ENCODE measurements at regions not wholly inside any gene's neighbourhood (a gene's known extent, or its start where the extent isn't known, plus 50 kb on each side); places are given as distances from the start of the nearest gene placed in this dataset.
"Not testable (repeated sequence)": the region's sequence is repeated elsewhere in the genome, so short reads cannot be mapped to it uniquely, and the experiment has no call there.

DNA sequence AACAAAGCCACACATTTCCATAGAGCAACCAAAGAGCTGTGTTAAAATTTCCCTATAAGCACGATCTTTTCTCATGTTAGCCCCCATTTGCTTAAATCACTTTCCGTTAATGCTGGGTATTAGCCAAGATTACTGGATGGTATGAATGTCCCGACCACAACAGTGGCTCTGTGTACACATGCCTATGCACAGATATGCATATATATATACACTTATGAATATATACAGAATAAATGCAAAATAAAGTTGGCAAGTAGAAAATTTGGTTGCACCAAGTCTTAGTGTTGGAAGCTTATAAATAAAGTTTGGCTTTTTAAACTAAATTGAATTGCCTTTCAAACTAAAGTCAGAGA lies 265.9 kb upstream of the ETAA1 start:
- DNase-seq: no peak

DNA sequence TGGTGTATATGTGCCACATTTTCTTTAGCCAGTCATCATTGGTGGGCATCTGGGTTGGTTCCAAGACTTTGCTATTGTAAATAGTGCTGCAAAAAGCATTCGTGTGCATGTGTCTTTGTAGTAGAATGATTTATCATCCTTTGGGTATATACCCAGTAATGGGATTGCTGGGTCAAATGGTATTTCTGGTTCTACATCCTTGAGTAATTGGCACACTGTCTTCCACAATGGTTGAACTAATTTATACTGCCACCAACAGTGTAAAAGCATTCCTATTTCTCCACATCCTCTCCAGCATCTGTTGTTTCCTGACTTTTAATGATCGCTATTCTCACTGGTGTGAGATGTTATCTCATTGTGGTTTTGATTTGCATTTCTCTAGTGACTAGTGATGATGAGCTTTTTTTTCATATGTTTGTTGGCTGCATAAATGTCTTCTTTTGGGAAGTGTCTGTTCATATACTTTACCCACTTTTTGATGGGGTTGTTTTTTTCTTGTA lies 264.6 kb upstream of the ETAA1 start:
- DNase-seq: not testable (repeated sequence)

DNA sequence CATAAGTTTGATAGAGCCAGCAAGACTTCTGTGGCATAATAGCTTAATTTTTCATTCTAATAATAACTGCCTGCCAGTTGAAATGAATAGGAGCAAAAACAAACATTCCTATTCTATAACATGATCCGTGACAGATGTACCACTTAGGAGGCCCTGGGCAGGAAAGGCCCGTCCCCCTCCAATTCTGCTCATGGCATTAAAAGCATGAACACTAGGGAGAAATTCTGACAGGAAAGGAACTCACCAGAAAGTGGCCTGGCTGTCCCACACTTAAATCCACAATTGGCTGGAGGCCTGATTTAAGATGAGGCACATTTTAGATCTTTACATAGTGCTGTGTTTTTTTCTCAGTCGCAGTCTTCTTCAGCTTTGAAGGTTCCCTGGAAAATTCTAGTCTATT lies 261.9 kb upstream of the ETAA1 start:
- DNase-seq: no peak

DNA sequence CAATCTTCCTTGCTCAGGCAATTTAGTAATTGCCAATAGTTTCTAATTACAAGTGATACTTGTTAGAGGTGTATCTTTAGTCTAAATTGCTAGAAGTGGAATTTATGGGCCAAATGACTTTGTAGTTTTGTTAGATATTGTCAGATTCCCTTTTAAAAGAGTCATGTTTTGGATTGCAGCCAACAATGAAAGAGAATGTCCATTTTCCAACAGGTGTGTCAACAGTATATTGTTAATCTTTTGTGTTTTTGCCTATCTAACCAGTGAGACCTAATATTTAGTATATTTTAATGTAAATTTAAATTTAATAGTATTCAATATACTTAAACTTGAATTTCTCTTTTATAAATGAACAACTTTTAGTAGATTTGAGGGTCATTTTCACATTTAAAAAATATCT lies 259.4 kb upstream of the ETAA1 start:
- DNase-seq: no peak

DNA sequence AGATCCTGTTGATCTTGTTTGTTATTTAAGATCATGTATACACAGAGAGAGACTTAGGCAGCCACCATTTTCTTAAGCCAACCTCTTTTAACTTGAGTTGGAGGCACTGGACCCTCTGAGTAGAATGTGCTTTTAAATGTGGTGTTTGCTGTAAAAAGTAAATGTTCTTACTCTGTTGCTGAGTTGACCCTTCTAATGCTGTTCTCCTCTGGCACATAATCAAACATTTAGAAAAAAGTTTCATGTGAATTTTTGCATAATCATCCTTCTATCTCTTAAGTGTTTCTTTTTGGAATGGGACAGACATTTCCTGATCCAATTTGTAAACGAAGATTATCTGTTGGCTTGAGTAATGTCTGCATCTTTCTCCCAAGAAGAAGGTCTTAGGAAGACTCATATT lies 255.1 kb upstream of the ETAA1 start:
- DNase-seq: no peak

DNA sequence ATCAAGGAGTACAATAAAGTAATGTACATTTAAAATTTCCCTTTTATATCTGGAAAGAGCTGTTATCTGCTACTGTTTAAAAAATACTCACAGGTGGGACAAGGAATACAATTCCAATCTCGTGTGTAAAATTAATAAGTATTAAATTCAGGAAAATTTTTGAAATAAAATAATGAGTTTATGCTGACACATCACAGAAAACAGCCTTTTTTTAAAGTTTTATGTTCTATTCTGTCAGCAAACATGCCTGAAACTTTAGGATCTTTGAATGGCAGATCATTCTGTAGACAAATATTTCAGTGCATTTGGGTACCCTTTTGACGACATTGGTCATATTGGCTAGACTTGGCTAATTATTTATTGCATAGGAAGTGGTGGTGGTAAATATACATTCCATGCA lies 254.4 kb upstream of the ETAA1 start:
- DNase-seq: no peak

DNA sequence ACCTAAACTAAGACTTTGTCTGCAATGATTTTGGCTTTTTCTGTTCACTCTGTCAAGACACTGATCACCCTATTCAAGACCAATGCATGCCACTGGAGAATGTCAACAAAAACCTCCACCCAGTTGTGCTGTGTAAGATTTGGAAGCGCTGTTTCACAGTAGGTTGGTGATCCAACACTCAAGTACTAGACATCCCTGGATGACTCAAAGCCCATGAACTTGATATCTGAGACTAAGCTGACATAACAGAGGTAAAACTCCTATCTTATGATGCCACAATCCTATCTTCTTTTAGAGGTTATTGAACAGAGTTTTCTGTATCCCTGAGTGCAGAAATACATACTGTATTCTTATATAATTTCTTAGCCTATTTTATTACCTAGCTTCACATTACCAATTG lies 251.3 kb upstream of the ETAA1 start:
- DNase-seq: no peak

DNA sequence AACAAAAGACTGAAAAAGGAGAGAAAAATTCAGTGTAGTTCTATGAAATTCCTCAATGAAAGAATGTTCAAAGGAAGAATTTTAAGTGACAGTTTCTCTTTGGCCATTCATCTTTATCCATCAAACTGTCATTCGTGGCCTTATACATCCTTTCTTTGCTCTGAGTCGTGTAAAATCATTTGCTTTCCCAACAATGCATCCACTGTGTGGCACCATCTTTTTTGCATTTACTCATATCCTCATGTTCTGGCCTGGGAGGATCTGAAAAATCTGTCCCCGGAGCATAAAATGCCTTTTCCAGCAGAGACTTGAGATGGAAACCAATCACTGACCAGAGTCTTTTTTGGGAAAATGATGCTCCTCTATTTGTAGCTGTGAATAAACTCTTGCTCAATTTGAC lies 240.3 kb upstream of the ETAA1 start:
- DNase-seq: no peak

DNA sequence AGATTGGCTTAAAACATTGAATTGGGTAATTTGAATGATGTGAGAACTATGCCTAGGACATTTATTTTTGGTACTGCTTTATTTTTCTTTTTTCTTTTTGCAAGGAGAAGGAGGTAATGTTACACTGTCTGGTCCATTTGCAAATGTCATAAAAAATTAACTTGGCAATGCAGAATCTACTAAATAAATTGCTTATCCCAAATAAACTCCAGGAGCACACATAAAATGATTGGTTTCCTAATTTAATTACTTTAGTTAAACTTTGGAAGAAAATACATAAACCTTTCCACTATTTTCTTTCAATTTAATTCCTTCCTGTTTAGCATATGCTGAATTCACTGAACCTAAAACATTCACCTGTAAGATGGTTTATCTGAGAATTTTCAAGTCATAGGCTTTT lies 238.4 kb upstream of the ETAA1 start:
- DNase-seq: no peak

DNA sequence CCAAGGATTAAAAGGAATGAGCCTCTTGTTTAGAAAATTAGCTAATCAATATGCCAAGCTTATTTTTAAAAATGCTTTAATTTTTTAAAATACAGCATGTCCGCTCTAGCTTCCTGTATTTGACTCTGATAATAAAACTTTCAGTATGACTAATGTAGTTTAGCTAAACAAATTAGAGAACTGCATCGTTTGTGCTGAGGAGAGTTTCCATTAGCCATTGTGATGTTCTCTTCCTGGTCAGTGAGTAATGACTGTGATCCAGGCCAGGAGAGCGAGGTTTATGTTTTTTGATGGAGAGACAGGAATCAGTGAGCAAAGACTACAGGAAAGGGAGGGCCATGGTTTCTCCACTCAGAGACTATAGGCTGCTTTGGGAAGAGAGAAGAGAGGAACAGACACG lies 237.2 kb upstream of the ETAA1 start:
- no peak for DNase-seq

DNA sequence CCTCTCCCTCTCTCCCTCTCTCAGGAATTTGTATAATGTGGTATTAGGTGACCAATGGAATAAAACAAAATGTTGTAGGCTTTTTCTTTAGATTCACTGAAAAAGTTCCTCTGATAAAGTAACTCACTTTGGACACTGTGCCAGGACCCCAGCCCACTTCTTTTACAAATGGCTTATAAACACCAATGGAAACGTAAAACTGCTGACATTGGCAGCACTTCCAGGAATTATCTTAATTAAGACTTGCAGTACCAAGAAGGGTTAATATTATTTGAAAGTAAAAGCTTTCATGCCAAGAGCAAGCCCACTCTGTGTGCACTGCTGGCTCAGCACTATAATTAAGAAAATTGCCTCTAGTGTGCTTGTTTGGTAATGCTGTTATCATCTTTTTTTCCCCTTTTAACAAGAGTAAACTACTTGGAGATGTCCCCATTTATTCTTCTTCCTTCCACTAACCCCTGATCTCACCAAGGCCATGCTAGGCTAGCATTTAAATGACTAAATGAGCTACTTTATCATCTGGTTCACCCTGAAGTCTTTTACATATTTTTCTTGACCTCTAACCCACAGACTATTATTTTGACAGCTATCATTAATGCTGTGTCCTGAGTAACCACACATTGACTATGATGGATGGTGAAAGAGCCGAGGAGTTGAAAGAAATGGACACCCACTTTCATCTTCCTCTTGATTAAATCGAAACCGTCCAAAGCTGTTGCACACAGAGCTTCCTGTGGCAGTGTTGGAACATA lies 232.2 kb upstream of the ETAA1 start:
- DNase-seq: no peak

DNA sequence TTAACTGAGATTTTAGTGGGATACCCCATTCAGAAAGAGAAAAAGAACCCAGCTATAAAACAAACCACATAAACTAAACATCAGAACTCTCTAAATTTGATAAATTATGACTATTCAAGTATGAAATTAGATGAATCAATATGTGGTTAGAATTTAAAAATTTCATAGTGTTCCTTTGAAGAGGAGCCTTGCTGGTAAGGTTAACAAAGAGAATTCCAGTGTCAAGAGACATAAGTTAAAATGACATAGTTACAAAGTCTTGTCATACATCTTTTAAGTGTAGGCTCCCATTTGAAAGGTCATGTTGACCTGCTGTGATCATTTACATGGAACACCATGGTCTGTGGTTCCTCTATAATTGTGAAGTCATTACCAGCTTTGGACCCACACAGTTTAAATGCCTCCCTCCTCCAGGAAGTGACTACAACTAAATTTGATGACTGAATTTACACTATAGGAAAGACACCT lies 231.6 kb upstream of the ETAA1 start:
- DNase-seq: no peak

DNA sequence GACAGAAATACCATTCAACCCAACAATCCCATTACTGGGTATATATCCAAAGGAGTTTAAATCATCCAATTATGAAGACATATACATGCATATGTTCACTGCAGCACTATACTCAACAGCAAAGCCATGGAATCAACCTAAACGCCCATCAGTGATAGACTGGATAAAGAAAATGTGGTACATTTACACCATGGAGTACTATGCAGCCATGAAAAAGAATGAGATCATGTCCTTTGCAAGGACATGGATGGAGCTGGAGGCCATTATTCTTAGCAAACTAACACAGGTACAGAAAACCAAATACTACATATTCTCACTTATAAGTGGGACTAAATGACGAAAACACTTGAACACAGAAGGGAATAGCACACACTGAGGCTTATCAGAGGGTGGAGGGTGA lies 230.6 kb upstream of the ETAA1 start:
- not testable (repeated sequence) for DNase-seq

DNA sequence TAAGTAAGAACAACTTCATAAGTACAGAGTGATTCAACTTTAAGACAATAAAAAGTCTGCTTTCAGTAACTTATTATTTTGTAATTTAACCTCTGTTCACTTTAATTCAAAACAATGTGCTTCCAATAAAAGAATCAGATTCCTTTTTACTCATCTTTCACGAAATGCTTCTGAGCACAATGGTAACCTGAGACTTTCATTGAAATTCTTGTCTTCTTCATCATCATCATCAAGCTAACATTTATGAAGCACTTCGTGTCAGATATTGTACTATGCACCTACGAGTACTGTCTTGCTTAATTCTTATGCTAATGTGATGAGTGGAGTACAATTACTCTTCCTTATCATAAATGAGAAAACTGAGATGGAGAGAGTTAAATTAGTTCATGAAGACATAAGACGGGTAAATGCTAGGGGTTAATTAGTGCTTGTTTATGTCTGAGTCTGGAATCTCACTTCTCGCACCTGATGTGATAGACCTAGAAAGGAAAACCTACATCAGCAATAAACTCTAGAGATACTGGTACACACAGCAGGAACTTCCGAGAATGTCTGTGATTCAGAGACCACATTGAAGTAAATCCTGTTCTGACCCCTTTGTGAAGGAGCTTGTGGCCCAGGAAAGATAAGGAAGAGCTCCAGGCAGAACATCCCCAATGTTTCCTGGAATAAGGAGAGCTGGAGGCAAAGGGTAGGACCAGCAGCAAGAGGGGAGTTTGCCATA lies 227.6 kb upstream of the ETAA1 start:
- no peak for DNase-seq

DNA sequence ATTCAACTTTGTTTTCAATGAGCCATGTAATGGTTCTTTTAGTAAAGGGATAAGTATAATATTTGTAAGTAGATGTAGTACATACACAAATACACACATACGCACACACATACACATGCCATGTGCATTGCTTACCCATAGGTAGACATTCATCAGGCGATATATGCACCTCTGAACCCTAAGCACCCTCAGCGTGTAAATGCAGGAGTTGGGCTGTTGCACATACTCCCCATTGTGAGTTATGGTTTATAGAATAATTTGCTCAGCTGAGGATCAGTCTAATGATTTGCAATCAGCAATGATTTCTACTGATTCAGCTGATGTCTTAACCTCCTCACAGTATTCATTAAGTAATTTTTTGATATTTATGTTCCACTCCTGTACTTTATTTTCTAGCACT lies 217.6 kb upstream of the ETAA1 start:
- no peak for DNase-seq

DNA sequence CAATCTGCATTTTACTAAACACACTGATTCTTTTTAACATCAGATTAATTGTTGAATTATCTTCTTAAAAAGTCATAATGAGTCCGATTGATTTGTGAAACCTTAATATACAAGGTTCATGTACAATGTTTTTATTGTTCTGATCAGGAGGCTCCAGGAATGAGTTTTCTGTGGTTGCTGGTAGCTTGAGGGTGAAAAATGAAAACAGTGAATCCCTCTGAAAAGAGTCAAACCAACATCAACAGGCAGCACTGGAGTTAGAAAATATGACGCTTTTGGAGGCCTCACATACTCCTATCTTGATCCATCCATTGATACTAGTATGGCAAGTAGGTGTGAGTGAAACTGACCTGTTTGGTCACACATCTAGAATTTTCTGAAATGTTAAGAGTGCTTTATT lies 216.3 kb upstream of the ETAA1 start:
- DNase-seq: no peak

DNA sequence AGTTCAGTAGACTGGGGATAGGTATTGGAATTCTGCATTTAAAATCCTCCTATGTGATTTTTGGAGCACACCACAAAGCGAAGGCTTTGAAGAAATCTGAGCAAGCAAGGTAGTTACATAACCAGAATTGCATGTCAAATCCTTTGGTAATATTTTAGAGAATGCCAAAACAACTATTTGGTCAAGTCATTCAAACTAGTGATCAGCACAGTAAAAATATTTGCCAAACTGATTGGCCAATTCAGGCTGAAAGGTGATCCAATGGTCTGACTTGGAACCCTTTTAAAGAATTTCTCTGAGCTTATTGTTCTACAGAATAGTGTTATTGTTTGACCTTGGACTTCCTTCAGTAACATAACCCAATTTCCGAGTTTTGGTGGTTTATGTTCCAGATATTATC lies 214.2 kb upstream of the ETAA1 start:
- DNase-seq: no peak

DNA sequence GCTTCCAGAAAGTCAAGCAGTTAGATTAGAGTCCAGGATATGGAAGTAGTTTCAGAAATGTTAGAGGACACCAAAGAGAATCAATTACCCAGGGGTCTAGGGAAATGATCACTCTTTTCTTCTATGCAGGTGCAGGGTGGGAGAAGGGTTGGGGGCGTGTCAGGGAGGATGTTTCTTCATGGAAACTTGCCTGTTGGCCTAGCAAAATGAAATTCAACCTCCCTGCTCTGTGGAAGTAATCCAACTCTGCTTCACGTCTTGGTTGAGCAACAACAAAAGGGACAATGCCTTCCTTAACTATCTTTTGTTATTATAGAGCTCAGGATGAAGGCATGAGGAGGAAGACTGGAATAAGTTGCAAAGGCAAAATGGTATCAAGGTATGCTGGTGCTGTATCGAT lies 210.8 kb upstream of the ETAA1 start:
- no peak for DNase-seq

DNA sequence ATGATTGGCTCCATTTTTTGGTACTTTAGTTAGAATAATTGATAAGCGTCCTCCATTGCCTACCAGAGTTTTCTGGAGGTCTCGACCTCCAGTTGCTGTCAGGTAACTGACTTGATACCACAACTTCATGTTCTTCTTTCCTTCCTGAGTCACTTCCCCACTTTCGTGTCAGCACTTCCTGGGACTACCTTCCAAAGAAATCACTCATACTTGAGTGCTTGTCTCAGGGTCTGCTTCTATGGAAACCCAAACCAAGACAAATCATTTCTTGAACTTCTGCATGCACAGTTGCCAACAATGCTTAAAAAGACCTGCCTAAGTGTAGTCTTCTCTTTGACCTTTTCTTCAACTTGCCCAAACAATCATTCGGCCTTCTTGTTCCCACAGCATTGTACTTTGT lies 210.3 kb upstream of the ETAA1 start:
- no peak for DNase-seq

DNA sequence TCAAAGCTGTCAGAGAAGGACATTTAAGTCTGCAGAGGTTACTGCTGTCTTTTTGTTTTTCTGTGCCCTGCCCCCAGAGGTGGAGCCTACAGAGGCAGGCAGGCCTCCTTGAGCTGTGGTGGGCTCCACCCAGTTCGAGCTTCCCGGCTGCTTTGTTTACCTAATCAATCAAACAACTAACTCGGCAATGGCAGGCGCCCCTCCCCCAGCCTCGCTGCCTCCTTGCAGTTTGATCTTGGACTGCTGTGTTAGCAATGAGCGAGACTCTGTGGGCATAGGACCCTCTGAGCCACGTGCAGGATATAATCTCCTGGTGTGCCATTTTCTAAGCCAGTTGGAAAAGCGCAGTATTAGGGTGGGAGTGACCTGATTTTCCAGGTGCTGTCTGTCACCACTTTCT lies 201.8 kb upstream of the ETAA1 start:
- DNase-seq: not testable (repeated sequence)

DNA sequence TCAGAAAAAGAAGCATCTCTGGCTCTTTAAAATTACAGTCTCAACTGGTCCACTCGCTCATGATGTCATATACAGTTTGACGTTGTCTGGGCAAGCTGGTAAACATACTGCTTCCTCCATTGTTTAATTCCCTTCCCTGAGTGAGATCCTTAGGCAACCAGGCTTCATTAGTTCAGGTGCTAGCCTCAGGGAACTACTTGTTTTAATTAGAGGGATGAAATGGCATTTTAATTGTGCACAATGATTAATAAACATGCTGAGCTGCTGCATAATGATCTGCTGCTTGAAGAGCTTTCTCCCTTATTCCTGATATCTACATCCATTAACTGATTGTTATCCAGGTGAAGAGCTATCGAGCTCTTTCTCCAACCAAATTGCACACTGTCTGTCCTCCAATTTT lies 195.6 kb upstream of the ETAA1 start:
- DNase-seq: no peak

DNA sequence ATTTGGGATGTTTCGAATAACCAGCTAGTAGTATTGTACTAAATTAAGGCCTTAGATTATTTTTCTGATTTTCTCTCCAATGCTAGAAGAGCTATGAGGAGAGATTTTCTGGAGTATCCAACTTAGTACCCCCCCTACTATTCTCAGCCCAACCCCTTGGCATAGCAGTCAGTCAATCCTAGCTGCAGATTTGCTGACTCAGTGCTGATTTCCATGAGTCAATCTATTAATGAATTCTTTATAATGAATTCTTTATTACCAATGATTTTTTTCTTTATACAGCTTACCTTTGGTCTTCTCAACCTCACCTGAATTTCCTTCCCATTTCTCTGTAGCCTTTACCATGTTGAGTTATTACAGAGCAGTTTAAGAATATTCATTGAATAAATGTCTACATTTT lies 192.8 kb upstream of the ETAA1 start:
- no peak for DNase-seq

DNA sequence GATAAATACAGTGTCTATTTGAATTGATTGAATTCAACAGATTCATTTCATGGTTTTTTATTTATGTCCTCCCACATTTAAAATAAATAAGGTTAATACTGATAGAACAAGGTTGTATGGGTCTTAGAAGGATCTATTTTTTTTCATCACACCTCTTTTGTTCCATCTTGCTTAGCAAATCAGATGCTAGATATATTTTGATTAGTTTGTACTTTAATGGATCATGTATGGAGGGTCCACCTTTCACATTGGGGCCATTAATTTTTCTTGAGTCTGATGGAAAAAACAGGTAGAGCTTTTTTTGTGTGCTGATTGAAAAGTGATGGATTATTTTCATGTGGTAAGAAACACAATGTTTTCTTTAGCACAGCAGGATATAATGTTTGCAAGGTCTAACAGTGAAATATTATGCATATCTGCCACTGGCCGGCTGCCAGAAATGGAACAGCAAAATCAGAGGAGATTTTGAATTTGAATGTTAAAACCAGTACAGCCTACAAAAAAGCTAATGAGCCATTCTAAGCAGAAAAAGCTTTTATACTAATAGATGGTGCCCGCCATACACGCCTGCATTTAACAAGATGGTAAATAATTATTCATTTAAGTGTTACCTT lies 188.1 kb upstream of the ETAA1 start:
- DNase-seq: no peak

DNA sequence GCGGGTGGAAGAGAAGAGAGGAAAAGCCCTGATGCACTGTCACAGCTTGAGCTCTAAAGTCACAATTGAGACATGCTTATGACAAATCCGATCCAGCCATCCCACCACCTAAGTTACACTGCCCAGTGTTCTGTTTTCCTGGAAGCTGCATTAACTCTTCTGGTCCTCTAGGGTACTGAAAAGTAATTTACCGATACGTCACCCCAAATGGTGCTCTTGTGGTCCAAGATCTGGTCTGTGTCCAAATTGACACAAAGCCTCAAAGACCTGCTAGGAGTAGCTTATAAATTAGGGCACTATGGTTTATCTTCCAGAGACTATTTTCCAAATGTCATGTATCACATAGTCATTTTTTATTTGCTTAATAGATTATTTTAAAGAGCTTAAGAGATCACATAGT lies 186.7 kb upstream of the ETAA1 start:
- no peak for DNase-seq
